ENCODE measurements at regions not wholly inside any gene's neighbourhood (a gene's known extent, or its start where the extent isn't known, plus 50 kb on each side); places are given as distances from the start of the nearest gene placed in this dataset.

- Histone ChIP-seq H3K9me3 (no peaks in the 10 kb centered on the region), H3K27ac (no peak overlapping the region), H3K36me3 (no peaks in the 10 kb centered on the region), H3K4me1 (no peaks in the 10 kb centered on the region), H3K27me3 (no peaks in the 10 kb centered on the region), H3K4me3 (no peak overlapping the region)
- TF ChIP-seq CTCF (IDR thresholded peaks at IDR 0.05), result no peak
- TF ChIP-seq POLR2A (IDR thresholded peaks at IDR 0.05), result no peak
- intact Hi-C loops (cut with DNase I; ENCODE audit: low total_unique reads), result no loop called here
- no peak for DNase-seq
Measured at GRCh38 chr9:89967527-89967926, 362.7 kb downstream of the GADD45G start.

DNA sequence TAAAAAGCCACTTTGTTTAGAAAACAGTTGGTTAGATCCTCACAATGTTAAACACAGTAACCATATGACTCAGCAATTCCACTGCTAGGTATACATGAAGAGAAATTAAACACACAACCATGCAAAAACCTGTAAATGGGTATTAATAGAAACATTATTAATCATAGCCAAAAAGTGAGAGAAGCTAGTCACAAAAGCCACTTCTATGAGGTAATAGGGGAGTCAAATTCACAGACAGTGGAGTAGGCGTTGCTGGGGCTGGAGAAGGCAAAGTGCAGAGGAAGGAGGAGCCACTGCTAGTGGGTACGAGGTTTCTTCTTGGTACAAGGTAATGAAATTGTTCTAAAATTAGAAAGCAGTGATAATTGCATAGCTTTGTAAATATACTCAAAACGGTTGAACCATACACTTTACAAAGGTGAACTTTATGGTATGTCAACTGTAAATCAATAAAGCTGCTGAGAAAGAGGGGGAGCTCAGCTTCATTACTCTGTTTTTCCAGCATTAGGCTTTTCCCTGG is 364.4 kb downstream of the GADD45G start:
- intact Hi-C loops (cut with DNase I; ENCODE audit: low total_unique reads), result no loop called here
- no peaks in the 10 kb centered on the region for H3K27me3 ChIP-seq
- DNase-seq, result no peak
- no peak overlapping the region for H3K4me3 ChIP-seq
- no peak for TF ChIP-seq CTCF (IDR thresholded peaks at IDR 0.05)
- no peak for TF ChIP-seq POLR2A (IDR thresholded peaks at IDR 0.05)
- no peaks in the 10 kb centered on the region for H3K9me3 ChIP-seq
- H3K27ac ChIP-seq, result no peak overlapping the region
- no peaks in the 10 kb centered on the region for H3K4me1 ChIP-seq
- no peaks in the 10 kb centered on the region for H3K36me3 ChIP-seq

- no peaks in the 10 kb centered on the region for H3K27me3 ChIP-seq
- no peak for DNase-seq
- no peak for TF ChIP-seq POLR2A (IDR thresholded peaks at IDR 0.05)
- intact Hi-C loops (cut with DNase I; ENCODE audit: low total_unique reads), result no loop called here
- H3K4me1 ChIP-seq, result no peaks in the 10 kb centered on the region
- H3K36me3 ChIP-seq, result no peaks in the 10 kb centered on the region
- no peak overlapping the region for H3K27ac ChIP-seq
- no peaks in the 10 kb centered on the region for H3K9me3 ChIP-seq
- no peak overlapping the region for H3K4me3 ChIP-seq
Measured at GRCh38 chr9:89969881-89970639, 365.2 kb downstream of the GADD45G start.

- no peaks in the 10 kb centered on the region for H3K4me1 ChIP-seq
- H3K27me3 ChIP-seq, result no peaks in the 10 kb centered on the region
- no peak for DNase-seq
- no peak overlapping the region for H3K4me3 ChIP-seq
- intact Hi-C loops (cut with DNase I; ENCODE audit: low total_unique reads), result no loop called here
- no peak overlapping the region for H3K27ac ChIP-seq
- no peaks in the 10 kb centered on the region for H3K9me3 ChIP-seq
- H3K36me3 ChIP-seq, result no peaks in the 10 kb centered on the region
- TF ChIP-seq POLR2A (IDR thresholded peaks at IDR 0.05), result no peak
- TF ChIP-seq CTCF (IDR thresholded peaks at IDR 0.05), result no peak
Measured at GRCh38 chr9:89970701-89971100, 365.9 kb downstream of the GADD45G start.

DNA sequence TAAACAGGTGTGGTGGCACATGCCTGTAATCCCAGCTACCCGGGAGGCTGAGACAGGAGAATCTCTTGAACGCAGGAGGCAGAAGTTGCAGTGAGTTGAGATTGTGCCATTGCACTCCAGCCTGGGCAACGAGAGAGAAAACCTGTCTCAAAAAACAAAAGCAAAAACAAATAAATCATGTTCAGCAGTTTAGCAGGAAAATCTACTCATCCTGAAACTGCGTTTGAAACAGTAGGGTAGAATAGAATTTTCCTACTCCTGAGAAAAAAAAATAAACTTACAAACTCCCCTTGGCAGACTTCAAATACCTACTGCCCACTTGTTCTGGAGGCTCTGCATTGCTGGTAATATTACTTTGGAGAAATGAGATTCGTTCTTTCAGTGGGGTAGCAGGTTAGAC is 367.7 kb downstream of the GADD45G start:
- H3K4me3 ChIP-seq, result no peak overlapping the region
- no peak for DNase-seq
- no peaks in the 10 kb centered on the region for H3K27me3 ChIP-seq
- no peak overlapping the region for H3K27ac ChIP-seq
- H3K9me3 ChIP-seq, result no peaks in the 10 kb centered on the region
- TF ChIP-seq POLR2A (IDR thresholded peaks at IDR 0.05), result no peak
- TF ChIP-seq CTCF (IDR thresholded peaks at IDR 0.05), result no peak
- H3K36me3 ChIP-seq, result no peaks in the 10 kb centered on the region
- intact Hi-C loops (cut with DNase I; ENCODE audit: low total_unique reads), result no loop called here
- H3K4me1 ChIP-seq, result no peaks in the 10 kb centered on the region
